Hindlimb muscle (tissue), 1 donor: ENCODE measurements at regions not wholly inside any gene's neighbourhood (a gene's known extent, or its start where the extent isn't known, plus 50 kb on each side); places are given as distances from the start of the nearest gene placed in this dataset.

Experiments
- DNase-seq: peaks from one replicate; pipeline ENCODE4 v3.0.0-alpha.2; 2013

GRCh38 chr22:44423556-44424358 lies 74.3 kb downstream of the RTL6 start:
- no peak for DNase-seq

DNA sequence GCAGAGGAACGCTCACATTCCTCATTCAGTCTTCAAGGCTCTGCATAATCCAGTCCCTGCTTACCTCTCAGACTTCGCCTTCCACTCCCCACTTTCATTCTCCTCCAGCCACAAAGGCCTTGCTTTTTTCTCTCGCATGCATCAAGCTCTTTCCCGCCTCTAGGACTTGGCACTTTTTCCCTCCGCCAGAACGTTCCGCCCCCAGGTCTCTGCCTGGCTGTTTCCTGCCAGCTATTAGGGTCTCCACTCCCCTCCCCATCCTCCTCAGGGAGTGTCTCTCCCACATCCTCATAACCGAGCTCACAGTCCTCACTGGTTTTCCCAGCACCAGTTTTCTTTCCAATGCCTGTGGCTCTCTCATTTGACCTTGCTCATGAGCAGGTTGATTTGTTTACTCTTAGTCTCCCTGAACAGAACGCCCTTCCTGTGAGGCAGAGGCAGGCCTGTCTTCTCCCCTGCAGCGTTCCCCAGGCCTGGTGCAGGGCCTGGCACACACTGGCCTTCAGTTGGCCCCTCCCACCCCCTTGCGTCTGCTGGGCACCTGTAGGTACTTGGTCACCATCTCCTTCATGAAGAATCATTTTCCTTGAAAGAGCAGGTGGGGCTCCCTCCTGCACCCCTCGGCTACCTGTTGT lies 75.2 kb downstream of the RTL6 start:
- no peak for DNase-seq

DNA sequence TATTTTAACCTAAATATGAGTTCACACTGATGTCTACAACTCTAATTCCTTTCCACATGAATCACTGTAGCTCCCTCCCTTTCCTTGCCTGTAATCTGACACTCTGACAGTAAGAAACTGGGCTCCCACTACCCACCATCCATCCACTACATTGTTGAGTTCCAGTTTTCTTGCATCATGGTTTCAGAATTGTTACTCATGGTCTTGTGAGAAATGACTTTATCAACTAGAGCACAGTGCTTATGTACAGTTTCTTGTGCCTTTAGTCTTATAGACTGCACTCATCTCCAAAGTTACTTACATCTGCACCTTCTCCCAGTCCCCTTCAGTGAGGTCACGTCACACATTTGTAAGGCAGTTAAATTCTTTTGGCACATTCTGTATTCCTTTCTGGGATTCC lies 78.6 kb downstream of the RTL6 start:
- DNase-seq, result no peak

DNA sequence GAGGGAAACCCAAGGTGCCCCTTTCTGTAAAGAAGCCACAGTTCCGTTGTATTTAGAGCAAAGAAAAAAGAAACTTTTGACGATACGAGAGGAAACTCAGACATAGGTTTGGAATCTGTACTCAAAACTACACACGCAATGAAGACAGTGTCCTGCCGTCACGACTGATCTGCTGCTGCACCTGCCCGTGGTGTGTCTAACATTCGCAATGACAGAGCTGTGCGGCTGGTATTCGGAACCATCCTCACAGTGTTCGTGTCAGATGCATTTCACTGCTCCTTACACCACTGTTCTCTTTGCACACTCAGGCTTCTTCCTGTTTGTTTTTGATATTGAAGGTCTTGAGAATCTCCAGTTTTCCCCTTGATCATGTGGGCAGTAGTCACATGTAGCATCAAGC lies 84.8 kb downstream of the RTL6 start:
- DNase-seq, result no peak

DNA sequence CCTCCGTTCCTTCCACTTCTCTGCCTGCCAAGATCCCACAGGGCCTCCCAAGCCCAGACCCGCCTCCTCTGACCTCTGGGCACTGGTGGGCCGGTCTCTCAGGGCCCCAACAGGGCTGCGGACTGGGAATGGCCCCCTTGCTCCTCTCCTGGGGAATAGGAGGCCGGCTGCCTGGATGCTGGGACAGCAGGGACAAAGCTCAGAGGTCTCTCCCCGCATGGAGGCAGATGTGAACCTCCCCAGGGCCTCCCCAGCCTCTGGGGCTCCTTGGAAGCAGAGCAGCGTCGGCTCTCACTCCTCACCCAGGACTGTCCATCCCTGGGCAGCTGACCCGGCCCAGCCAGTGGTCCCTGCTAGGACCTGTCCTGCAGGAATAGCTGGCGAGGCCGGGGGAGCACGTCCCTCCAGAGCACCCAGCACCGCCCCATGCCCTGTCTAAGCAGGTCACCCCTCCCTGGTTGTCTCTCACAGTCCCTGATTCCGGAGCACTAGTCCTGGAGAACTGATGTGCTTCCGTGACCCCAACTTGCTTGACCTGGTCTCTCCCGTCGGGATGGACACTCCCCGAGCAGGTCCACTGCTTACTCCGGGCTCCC lies 85.8 kb downstream of the RTL6 start:
- DNase-seq, result no peak

- no peak for DNase-seq
These were observed 86.6 kb downstream of the RTL6 start for GRCh38 chr22:44411226-44412135.

GRCh38 chr22:44410451-44410991 lies 87.5 kb downstream of the RTL6 start:
- no peak for DNase-seq

GRCh38 chr22:44409974-44410316 lies 88.1 kb downstream of the RTL6 start:
- DNase-seq, result no peak

DNA sequence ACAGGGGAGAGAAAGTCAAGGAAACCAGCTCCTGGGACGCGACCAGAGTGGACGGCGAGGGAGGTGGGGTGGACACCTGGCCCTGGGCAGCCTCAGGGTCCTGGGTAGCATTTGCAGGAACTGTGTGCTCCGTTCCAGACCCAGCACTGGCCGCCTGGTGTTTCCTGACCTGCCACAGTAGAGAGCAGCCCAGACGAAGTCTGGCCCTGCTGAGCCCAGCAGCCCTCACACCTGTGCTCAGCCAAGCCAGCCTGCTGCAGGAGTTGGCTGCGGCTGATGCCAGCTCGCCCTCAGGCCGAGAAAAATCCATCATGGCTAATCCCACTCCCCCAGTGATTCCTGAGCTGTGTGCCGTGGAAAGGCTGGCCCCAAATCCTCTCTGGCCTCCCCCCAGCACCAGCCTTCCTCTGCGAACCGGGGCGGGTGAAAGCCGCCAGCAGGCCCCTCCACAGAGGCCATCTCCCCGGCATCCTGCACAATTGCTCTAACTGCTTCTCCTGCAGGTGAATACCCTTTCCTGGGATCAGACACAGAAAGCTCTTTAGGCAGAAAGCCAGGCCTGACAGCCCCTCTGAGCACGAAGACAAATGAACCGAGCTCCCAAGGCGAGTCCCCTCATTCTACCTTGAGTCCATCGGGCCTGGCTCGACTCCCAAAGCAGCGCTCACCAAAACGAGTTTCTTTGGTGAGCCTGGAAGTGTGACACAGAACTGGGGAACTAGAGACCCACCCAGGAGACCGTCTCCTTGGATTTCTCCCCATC lies 88.6 kb downstream of the RTL6 start:
- no peak for DNase-seq

GRCh38 chr22:44408829-44409192 lies 89.2 kb downstream of the RTL6 start:
- DNase-seq, result no peak

DNA sequence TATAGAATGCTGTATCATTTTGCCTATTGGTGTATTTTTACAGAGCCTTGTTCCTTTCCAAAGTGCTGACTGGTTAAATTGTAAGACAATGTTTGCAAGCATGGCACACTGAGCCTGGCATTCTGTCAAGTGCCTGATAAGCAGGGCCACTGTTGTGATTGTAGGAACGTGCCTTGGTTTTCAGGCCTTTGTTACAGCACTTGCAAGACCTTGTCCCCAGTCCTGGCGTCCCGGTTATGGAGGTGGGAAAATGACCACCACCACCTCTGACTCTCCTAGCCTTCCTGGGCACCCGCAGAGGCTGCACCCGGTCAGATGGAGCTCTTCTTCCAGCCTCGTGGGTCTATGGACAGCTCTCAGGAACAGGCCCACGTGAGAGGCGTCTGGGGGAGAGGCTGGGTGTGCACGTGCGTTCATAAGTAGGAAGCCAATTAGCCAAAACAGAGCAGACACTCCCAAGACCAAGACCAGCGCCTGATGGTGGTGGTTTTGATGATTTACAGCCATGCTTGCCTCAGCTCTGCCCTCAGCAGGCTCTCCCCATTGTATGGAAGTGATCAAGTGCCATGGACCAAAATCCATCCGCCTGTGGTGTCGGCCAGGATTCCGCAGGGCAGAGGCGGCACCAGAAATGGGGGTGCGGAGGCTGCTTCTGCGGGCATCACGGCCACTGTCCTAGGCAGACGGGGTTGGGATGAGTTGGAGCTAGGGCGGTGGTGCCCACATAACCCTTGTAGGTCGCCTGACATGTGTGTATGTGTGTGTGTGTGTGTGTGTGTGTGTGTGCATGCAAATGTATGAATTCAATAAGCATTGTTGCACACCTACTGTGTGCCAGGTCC lies 89.8 kb downstream of the RTL6 start:
- DNase-seq, result no peak

DNA sequence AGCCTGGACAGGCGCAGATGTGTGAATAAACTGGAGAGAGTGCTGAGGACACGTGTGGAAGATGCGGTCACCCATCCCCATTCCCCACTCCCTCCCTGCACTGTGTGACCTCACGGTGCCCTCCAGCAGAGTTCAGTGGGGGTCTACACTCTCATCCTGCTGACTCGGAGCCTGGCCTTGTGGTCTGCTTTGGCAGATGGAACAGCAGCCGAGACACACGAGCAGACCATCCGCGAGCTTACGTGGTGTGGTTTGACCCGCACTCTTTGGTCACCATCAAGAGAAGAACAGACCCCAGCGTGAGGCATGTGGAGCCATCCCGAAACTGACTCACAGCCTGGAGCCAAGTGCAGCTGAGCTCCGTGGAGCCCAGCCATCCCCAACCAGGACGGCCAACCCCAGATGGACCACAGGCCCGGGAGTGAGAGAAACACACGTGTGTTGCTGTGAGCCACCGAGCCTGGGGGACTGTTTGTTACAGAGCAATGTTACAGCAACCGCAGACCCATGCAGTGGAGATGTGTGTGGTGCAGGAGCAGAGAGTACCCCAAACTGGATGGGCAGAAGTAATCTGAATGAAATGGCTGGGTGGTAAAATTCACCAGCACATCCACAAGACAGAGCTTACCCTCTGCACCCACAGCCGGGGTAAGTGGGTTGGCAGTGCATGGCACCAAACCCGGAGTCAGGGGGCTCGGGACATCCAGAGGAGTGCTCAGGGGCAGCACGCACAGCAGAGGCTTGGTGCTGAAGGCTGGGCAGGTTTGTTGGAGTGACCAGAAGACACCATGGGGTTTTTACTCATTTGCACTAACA lies 90.7 kb downstream of the RTL6 start:
- DNase-seq, result no peak

DNA sequence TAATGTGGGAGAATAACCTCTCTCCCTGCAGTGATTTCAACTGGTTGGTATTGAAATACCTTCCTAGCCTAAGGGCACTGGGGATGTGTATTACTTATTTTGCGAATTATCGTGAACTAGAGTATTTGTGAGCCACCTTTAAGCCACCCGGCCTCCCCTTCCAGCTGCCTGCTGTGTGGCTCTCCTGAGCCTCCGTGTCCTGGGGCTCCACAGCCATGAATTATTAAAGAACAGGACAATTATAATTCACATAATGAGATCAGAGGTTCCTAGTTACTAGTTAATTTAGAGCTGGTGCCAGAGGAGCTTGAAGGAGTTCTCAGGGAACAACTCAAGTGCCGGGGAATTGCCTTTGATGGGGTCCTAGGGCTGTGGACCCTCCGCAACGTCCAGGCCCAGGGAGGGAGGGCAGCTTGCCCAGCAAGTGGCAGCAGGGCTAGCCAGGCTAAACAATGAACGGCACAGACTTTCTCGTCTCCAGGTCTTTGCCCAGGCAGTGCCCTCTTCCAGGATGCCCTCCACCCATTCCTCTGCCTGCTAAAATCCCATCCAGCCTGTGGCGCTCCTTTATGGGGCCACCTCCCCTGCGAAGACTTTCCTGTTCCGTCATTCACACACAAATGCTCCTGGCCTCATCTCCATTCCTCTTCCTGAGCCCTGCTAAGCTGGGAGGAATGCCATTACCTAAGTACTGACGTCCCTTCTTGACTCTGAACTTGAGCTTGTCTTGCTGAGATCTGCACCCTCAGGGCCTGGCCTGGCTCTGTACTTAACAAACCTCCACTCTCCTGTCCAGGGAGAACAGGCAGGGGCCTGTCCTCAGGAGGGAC lies 91.5 kb downstream of the RTL6 start:
- no peak for DNase-seq

GRCh38 chr22:44405661-44406060 lies 92.4 kb downstream of the RTL6 start:
- DNase-seq, result no peak

GRCh38 chr22:44404341-44405020 lies 91.7 kb upstream of the SHISAL1 start:
- DNase-seq, result no peak

DNA sequence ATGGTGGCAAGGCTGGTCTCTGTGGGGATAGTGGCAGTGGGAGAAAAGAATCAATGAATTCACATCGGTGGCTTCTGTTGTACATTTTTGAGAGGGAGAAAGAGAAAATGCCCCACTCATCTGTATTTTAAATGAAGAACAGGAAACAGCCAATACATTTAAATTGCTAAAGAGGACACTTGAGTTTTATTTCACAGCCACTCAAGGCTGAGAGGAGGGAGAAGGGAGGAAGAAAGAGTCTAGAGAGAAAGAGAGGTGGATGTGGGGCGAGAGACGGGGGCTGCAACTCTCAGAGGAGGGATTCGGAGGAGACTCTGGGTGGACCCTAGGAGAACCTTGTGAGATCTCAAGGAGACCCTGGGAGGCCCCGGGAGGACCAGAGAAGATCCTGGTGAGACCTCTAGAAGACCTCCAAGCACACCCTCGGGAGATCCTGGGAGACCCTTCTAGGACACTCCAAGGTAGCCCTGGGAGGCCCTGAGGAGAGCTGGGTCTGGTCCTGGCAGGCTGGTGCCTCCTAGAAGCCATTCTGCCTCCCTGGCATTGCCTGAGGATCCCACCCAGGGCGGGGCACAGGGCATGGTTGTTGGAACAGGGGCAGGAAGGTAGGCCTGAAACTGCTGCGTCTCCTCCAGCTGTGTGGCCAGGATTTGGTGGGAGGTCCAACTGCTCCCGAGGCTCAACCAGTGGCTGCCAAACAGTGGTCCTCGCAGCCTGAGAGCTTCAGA lies 91.0 kb upstream of the SHISAL1 start:
- DNase-seq, result no peak

- no peak for DNase-seq
These were observed 90.4 kb upstream of the SHISAL1 start for GRCh38 chr22:44403166-44403565.
